NCI-H345 (cell line): ENCODE measurements at regions not wholly inside any gene's neighbourhood (a gene's known extent, or its start where the extent isn't known, plus 50 kb on each side); places are given as distances from the start of the nearest gene placed in this dataset.
"Not testable (repeated sequence)": the region's sequence is repeated elsewhere in the genome, so short reads cannot be mapped to it uniquely, and the experiment has no call there.

Source experiments
- DNase-seq: peaks from one replicate; lab custom pipeline; 2025; lab: John Stamatoyannopoulos, UW

DNA sequence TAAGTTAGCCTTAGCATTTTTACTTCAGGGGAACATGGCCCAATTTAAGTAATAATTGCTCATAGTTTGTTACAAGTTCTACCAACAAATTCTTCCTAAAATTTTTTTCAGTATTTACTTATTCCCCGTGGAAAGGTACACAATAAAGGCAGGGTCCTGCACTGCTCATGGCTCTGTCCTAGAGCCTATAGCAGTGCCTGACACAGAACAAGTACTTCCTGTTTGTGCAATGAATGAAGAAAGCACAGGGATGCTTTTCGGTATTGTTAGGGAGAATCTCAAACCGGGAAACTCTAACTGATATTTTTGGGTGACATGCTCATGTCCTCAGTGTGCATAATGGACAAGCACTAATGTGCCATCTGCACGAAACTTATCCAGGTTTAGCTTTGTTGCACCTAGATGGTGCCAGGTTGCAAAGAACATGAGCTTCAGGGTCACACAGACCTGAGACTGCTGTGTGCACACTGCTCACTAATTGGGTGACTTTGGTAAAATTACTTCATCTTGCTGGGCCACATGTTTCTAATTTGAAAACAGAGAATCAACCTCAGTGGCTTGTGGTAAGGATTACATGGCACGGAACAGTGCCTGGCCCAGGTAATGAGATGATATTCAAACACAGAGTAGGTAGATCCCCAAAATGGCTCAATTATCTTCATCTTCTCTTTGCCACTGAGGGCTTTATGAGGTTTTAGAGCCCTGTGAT, 175.8 kb upstream of the NPY2R start:
- no peak for DNase-seq

DNA sequence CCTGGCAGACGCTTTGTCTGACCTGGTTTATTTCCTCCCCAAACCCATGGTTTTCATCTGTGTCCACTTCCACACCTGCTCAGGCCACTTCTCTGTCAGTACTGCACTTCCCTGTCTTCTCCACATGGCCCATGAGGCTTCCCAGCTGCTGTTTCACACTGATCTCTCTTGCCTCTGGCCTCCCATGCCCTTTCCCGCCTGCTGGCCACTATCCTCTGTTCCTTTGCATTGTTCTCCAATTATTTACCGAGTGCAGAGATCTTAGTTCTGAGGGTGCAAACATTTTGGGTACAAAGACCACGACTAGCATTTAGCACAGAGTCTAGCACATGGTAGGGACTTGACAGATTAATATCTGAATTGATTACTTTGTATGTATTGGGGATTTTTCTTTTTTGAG, 174.8 kb upstream of the NPY2R start:
- DNase-seq = no peak

DNA sequence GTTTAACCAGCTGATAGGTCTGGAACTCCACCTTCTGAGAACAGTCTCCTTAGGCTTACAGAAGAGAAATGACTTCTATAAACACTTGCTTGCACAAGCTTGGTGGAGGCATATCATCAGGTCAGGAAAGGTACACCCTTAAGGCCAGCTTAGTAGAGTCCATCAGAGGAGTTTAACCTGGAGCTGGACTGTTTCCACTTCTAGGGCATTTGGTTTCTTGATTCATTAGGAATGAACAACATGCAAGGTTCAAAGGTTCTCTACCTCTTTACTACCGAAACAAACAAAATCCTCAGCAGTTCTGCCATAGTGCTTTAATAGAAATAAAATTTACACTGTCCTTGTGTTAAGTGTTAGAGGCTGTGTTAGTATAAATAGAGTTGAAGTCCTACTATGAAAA, 171.4 kb upstream of the NPY2R start:
- no peak for DNase-seq

DNA sequence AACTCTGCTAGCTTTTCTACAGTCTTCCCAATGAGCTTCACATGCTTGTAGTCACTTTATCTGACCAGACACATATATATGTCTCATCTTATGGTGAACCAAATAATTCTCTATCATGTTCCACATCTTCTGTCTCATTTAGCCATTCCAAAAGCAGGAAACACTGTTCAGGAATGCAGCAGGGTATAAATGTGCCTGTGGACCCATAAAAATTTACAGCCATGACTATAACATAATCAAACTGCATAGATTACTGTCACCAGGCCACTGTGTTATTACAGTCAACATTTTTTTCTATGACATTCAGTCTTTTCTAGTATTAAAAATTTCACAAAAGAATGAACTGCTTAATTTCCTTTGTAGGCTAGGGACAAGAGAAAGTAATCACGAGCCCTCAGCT, 170.0 kb upstream of the NPY2R start:
- no peak for DNase-seq

- no peak for DNase-seq
Observed at GRCh38 chr4:155039162-155039561, 169.3 kb upstream of the NPY2R start.

- no peak for DNase-seq
Observed at GRCh38 chr4:155040031-155040430, 168.4 kb upstream of the NPY2R start.

GRCh38 chr4:155042014-155042413, 166.4 kb upstream of the NPY2R start:
- no peak for DNase-seq

DNA sequence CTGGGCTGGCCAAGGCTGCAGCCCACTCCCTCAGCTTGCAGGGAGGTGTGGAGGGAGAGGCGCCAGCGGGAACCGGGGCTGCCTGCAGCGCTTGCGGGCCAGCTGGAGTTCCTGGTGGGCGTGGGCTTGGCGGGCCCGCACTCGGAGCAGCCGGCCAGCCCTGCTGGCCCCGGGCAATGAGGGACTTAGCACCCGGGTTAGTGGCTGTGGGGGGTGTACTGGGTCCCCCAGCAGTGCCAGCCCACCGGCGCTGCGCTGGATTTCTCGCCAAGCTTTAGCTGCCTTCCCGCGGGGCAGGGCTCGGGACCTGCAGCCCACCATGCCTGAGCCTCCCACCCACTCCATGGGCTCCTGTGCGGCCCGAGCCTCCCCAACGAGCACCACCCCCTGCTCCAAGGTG, 164.2 kb upstream of the NPY2R start:
- not testable (repeated sequence) for DNase-seq

DNA sequence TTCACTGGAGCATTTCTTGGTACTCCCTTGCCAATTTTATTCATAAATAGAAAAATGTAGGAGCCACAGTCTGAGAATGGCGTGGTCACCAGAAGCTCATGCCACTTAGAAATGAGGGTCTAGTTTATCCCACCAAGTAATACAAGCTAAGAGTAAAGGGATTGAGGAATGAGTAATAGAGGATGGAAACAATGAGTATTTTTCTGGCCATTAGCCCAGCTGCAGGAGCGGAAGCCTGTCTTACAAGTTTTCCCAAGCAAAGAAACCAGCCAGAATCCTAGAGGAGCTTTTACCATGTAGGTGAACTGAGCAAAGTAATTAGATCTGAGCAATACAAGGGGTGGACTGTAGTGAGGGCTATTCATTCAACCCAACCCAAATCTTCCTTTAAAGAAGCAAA, 160.7 kb upstream of the NPY2R start:
- no peak for DNase-seq

DNA sequence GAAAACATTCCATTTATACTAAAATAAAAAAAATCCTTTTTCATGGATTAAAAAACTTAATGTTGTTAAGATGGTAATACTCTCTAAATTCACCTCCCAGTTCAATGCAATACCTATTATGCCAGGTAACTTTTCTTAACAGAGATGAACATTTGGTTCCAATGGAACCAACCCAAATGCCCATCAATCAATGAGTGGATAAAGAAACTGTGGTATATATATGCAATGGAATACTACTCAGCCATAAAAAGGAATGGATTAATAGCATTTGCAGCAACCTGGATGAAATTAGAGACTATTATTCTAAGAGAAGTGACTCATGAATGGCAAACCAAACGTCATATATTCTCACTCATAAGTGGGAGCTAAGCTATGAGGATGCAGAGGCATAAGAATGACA, 154.4 kb upstream of the NPY2R start:
- not testable (repeated sequence) for DNase-seq

- no peak for DNase-seq
Observed at GRCh38 chr4:155060419-155060818, 148.0 kb upstream of the NPY2R start.

GRCh38 chr4:155060873-155061272, 147.6 kb upstream of the NPY2R start:
- no peak for DNase-seq

GRCh38 chr4:155062948-155063347, 145.5 kb upstream of the NPY2R start:
- no peak for DNase-seq

GRCh38 chr4:155064934-155065333, 143.5 kb upstream of the NPY2R start:
- not testable (repeated sequence) for DNase-seq

- no peak for DNase-seq
Observed at GRCh38 chr4:155066871-155067270, 141.6 kb upstream of the NPY2R start.

DNA sequence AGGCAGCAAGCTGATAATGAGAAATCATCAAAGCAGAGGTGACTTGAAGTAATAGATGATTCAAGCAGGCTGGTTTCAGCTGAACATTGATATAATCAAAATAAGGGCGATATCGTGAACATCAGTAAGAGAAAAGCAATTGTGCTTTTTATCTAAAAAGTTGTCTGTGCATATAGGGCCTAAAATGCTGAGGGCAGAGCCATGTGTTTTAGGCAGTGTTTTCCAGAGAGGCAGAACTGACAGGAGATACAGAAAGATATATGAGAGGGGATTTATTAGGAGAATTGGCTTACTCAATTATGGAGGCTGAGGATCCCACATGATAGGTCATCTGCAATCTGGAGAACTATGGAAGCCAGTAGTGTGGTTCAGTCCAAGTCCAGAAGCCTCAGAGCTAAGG, 136.5 kb upstream of the NPY2R start:
- DNase-seq = no peak

GRCh38 chr4:155072417-155072816, 136.0 kb upstream of the NPY2R start:
- DNase-seq = no peak

GRCh38 chr4:155073852-155074251, 134.6 kb upstream of the NPY2R start:
- no peak for DNase-seq

DNA sequence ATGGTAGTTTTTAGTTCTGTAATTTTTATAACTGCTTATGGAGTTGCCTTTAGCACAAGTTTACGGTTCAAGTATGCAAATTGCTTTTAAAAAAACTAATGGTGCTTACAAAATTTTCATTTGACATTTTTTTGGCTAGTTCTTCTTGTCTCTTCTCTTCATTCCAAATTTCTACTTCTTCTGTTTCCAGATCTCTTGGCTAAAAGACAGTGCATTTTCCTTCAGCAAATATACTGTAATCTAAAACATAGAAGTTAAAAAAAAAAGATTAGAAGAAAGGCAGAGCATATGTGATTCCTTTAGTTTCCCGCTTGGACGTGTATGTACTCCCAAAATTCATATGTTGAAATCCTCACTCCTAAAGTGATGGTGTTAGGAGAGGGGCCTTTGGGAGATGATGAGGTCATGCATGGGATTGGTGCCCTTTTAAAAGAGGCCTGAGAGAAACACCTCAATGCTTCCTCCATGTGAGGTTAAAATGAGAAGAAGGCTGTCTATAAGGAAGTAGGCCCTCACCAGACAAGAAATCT, 132.1 kb upstream of the NPY2R start:
- DNase-seq = no peak

DNA sequence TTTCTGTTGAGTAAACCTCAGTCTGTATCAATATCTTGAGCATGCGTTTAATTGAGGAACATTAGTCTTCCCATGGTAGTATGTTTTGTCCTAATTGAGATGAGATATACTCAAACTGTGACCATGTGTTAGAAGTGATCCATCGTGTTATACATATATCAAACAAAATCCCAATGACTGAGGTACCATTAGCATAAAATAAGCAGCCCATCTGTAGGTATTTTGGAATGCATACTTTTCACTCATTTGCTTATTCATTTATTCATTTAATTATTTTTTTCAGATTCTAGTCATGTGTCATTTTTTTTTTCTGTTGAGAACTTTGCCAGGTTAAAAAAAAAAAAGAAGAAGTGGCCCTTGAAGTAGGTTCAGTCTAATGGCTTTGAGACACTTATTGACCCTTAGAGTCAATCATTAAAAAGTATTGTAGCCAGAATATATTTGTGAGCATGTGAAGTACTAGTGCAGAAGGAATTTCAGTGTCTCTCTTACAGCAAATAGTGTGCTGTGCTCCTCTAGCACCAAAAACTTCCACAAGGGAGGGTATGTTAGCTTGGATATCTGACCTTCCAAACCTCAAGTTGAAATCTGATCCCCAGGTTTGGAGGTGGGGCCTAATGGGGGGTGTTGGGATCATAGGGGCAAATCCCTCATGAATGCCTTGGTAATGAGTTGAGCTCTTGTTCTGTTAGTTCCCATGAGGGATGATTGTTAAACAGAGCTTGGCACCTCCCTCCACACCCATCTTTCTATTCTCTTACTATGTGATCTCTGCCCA, 130.8 kb upstream of the NPY2R start:
- no peak for DNase-seq

DNA sequence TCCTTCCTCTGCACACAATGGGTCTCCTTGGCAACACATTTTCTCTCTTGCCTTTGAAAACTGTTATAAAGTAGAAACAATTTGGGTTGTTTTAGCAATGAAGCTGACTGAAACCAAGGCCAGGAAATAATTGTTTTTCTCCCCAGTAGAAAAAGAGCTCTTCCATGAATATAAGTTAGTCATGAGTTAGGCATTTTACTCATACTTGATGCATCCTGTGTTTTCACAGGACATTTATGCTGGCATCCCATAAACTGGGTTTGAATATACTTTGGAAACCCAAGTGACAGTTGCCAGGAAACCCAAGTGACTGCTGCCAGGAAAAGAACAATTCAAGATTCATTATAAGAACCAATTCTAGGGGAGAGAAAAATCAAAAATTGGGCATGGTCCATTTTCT, 128.6 kb upstream of the NPY2R start:
- DNase-seq = no peak

GRCh38 chr4:155081222-155081621, 127.2 kb upstream of the NPY2R start:
- no peak for DNase-seq

DNA sequence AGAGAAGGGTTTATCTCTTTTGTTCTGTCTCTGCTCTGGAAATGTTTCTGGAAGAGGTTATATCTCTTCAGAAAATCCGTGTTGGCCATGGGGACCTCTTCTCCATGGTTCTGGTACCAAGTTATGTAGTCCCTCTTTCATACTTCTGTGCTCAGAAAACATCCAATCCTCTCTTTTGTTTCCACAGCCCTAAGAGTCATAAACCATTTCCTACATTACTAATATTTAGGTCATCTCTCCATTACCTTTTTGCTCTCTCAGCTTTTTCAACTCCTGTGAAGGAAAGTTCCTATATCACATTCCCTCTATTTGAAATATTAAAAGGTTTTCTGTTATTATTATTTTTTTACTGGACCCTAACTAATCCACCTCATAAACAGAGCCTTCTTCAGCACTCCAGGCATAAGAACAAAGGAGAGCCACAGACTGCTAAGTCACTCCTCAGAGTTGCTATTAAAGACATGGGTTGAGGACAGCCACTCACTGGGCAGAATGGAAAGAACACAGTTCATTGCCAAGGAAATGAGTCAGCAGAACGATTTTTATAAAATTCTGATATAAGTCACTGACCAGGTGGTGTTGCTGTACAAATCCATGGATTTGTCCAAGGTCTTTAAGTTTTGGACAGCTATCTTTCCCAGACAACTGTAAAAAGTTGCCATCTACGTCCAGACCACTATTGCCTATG, 122.4 kb upstream of the NPY2R start:
- DNase-seq = no peak
